HG03575 (cell line): ENCODE measurements at regions not wholly inside any gene's neighbourhood (a gene's known extent, or its start where the extent isn't known, plus 50 kb on each side); places are given as distances from the start of the nearest gene placed in this dataset.

Experiments
- ATAC-seq: cut with Tn5 transposase; IDR thresholded peaks from one replicate; pipeline ENCODE4 v1.9.1; 2021; ENCODE audit not compliant: unreplicated experiment, insufficient number of reproducible peaks, low FRiP score; ENCODE audit errors: extremely low read depth

DNA sequence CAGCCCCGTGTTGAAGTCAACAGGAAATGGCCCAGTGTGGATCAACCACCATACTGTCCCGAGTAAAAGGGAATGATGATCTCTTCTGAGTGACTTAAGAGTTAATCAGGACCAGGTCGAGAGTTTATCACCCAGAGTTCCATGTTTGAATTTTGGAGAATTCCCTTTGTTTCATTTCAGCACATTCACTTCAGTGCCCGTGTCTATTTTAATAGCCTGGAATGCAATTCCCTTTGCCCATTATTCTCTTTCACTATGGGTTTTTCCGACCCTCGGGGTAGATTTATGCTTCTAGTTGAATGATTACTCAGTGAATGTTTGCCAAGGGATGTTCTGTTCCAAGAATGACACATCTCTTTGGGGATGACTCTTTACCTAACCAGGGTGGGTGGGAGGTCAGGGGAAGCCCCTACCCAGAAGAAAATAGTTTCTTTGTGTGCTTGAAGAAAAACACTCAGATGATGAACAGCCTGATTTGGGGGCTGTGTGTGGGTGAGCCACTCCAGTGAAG lies 594.9 kb downstream of the INHBA start:
- ATAC-seq = no peak

DNA sequence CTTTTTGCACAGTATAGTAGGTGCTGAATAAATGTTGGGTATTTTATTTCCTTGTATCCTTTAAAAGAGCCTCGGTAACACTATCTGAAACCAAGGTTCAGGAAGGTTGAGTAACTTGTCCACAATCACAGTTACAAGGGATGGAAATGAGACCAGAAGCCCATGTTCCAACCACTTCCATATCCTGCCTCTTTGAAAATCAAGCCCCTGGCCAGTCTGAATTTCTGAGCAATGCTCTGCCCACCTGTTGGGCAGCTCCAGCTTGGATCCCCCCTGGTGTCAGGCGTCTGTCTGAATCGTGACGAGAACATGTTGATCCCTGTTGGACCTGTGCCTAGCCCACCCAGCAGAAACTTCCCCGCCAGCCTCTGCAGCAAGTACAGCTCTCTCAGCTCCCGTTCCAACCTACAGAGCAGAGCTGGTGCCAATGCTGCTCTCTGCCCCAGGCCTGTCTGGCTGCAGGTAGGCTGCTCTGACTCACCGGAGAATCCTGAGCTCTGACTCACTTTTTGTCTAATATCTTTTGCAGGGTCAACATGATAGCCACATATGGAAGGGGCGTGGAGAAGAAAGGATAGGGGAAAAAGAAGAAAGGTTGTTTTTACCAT lies 595.5 kb downstream of the INHBA start:
- no peak for ATAC-seq

GRCh38 chr7:41104631-41105030 lies 598.3 kb downstream of the INHBA start:
- ATAC-seq = no peak

DNA sequence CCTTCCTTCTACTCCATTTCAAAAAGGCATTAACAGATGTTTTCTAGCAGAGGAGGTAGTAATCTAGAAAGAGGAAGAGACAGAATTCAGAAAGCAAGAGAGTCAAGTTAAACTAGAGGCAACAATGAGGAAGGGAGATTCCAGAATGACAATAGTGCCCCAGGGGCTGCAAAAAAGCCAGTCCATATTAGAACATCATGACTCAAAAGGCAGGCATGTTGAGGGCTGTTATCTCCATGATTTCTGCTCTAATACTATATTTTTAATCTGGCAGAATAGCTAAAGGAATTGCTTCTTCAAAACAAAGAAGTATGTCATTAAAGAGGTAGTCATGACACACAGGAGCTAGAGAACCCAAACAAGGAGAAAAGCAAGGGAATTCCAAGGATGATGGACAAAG lies 599.6 kb downstream of the INHBA start:
- ATAC-seq = peak; percentile 54

DNA sequence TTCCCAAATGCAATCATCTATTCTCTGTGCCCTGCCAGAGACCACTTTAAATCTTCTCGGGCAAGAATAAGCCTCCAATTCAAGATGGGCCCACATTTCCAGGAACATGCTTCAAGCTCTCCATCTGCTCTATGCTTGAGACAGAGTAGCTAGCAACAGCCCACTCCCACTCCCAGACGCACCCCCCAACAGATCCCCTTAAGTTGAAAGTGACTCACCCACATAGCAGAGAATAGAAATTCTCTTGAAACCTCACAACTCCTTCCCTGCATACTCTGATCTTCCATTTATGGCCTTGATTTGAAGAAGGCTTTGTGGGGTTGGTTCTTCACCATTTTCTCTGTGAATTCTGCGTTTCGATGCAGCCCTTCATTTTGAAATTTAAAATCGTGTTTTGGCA lies 604.0 kb downstream of the INHBA start:
- ATAC-seq = no peak

DNA sequence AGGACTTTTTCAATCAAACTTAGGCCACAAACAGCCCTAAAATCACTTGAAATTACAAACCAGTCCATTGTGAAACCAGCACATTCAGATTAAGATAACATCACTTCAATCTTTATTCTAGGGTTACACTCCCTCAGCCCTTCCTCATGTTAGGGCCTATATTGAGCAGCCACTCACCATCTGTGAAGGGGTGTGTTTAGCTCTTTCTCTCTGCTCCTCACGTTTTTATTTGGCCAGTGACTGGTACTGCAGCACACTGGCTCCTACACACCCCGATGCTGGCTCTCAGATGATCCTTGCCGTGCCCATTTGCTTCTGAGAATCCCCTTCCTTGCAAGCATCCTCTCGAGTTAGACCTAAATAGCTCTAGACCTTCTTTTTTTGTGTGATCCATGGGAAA lies 604.5 kb downstream of the INHBA start:
- ATAC-seq = no peak

- no peak for ATAC-seq
Measured at GRCh38 chr7:41097501-41097900, 605.4 kb downstream of the INHBA start.

GRCh38 chr7:41096917-41097316 lies 606.0 kb downstream of the INHBA start:
- ATAC-seq = no peak

GRCh38 chr7:41093141-41093540 lies 609.7 kb downstream of the INHBA start:
- ATAC-seq = no peak

- ATAC-seq = no peak
Measured at GRCh38 chr7:41085244-41085643, 617.6 kb downstream of the INHBA start.

DNA sequence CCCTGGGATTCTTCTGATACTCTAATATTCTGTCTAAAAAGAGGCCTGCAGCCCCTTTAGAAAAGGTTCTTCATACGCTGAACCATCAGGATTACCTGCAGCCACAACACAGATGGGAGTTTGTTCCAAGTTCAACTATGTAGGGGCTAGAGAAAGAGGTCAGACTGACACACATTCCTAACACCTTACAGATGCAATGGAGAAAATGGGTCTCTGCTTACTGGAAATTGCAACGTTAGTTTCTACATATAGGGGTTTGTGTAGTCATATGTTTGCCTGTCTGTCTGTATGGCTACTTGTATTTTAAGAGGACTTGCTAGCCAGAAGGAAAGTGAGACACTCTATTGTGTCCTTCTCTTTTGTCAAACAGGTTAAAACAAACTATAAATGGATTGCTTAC lies 618.5 kb downstream of the INHBA start:
- ATAC-seq = no peak

DNA sequence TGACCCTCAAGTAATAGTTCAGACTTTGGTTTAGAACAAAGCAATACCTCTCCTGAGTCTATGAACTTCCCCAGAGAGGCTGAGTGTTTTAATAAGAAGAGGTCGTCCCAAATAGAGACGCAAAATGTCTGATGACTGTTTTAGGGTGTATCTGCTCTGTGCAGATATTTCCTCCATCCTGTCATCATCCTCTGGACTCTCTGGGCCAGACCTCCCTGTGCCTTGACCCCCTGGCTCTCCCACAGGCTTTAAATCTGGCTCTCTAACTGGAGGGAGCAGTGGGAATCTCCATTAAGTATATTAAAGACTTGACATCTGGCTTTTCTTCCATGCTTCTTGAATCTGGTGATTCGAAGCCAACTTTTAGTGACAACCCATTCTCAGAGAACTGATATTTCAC lies 633.3 kb downstream of the INHBA start:
- ATAC-seq = no peak

DNA sequence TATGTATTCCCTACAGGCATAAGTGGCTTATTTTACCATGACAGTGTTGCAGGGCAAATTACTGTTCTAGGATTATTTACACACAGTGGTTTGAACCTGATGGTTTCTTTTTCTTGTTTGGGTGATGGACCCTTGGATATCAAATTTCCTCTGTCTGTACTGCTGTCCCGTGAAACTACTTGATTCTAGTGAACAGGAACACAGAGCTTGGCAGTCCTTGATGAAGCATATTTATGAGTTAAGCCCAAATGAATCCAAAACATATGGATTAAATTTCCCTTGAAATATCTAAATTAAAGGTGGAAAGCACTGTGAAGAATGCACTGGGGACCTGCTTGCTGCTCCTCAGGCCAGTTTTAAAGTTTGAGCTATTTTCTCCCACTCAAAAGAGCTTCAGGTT lies 635.3 kb downstream of the INHBA start:
- no peak for ATAC-seq

DNA sequence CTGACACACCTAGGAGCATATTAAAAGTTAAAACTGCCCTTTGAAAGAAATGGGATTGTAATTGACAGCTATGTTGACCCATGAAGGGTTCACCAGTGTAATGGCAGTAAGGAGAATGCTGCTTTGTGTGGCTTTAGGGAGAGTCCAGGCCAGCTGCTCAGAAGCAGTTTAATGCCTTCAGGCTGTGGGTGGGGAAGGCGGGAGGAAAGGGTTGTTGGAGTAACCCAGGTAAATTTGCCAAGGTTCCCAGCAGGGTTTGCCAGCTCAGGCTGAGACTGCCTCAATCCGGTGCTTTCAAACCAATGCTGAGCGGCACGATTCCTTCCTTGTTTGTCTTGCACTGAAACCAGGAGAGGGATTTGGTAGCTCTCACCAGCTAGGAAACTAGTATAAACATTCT lies 637.2 kb downstream of the INHBA start:
- no peak for ATAC-seq

- ATAC-seq = no peak
Measured at GRCh38 chr7:41063116-41063515, 639.8 kb downstream of the INHBA start.

GRCh38 chr7:41060796-41061195 lies 642.1 kb downstream of the INHBA start:
- ATAC-seq = no peak

DNA sequence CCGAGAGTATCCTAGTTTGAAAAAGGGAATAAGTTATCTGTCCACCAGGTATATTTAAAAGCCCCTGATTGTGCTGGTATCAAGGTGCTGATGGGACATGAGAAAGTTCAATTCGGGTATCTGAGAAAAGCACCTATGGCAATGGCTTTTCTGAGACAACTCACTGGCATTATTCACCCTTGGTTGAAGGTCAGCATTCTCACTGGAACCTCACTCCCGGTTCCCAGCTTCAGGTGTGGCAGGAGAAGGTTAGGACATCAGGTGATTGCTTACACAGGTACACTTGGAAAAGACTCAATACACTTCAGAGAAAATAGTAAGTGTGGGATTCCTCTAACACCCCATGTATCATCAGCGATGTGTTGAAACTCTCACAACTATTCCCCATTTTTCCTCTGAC lies 643.1 kb downstream of the INHBA start:
- ATAC-seq = no peak

DNA sequence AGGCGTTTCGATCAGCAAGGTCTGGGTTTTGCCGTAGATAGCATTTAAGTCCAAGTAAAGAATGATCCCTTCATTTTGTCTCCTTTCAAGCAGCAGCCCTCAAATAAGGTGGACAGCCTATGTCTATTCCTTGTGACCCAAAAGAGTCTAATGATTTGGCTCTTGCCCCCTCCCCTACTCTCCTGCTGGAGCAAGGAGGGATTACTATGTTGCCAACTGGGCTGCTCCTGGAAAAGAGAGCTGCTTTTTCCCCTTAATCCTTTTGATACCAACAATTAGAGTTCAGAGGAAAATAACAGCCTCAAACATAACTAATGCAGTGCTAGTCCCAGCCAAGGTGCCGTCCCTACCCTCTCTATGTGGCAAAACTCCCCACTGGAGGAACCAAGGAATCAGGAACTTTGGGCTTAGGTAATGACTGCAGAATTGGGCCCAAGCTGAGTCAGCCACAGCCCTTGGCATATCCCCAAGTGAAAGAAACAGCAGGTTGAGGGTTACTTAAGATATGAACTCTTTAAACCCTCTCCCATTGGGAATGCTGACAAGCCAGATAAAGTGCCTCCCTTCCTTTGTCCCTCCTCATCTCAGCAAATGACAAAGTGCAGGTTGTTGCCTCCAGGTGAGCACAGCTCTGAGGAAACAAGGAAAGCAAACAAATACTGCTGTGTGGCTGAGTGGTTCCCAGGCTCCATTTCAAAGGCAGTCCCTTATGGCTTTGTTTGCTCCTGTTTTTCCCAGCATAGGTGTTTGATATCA lies 643.7 kb downstream of the INHBA start:
- no peak for ATAC-seq

DNA sequence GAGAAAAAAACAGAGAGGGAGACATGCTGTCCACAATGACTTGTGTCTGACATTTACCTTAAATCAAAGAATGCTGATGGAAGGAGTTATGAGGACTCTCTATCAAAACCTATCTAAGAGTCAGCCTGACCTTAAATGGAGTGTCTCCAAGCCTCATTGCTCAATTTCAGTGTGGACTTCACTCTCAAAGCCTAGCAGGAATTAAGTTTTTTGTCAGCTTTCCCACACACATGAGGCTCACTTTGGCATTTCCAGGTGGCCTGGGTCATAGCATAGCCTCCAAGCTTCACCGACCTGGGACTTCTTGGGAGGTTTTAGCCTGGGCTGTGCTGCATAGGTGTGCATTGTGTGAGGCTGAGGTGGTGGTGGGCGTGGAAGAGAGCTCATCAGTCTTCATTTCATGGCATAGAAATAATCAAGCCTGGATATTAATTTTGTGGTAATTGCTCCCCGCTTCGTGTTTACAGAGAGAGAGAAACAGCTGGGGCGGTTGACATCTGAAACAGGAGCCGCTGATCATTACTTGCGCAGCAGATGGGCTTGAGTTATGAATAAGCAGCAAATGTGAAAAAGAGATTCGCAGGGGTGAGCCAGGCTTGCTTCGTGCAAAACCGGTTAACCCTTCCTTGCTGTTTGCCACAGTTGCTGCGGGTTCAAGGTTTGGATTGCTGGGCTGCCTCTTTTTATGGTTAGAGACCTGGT lies 647.8 kb downstream of the INHBA start:
- no peak for ATAC-seq

- no peak for ATAC-seq
Measured at GRCh38 chr7:41053820-41054219, 649.1 kb downstream of the INHBA start.
